Keratinocyte (primary cell): ENCODE measurements at regions not wholly inside any gene's neighbourhood (a gene's known extent, or its start where the extent isn't known, plus 50 kb on each side); places are given as distances from the start of the nearest gene placed in this dataset.

Experiments
- DNase-seq: peaks from one replicate; pipeline ENCODE4 v3.0.0-alpha.2; 2011; ENCODE audit warnings: low read depth, missing footprints, low spot score
- FAIRE-seq: peaks from 2 replicates; lab custom pipeline; 2011; peaks lifted over from hg19 to GRCh38; lab: Jason Lieb, UNC
- H2AFZ ChIP-seq: 2 replicates; pipeline ENCODE4 v1.6.0; 2012; ENCODE audit warnings: low read length, control low read depth, inconsistent platforms; ENCODE audit not compliant: control insufficient read depth
- H3K27ac ChIP-seq: 2 replicates; pipeline ENCODE4 v1.5.1; 2011; ENCODE audit warnings: low read length; ENCODE audit not compliant: control insufficient read depth, insufficient read depth
- H3K27me3 ChIP-seq: 3 replicates; pipeline ENCODE4 v1.6.0; 2011; ENCODE audit warnings: low read length; ENCODE audit not compliant: control insufficient read depth, insufficient read depth; ENCODE audit errors: extremely low read depth
- H3K36me3 ChIP-seq, 2 experiments: 2 replicates in 1 of 2; 3 replicates in 1 of 2; pipeline ENCODE4 v1.5.1; 2011; ENCODE audit warnings: low read length in 2 of 2, mild to moderate bottlenecking in 1 of 2; ENCODE audit not compliant: control insufficient read depth in 2 of 2, insufficient read depth in 2 of 2; ENCODE audit errors: extremely low read depth in 1 of 2
- H3K4me1 ChIP-seq: 3 replicates; pipeline ENCODE4 v1.5.1; 2011; ENCODE audit warnings: low read length; ENCODE audit not compliant: control insufficient read depth, insufficient read depth; ENCODE audit errors: extremely low read depth
- H3K4me2 ChIP-seq: 3 replicates; pipeline ENCODE4 v1.6.0; 2011; ENCODE audit warnings: low read depth, low read length; ENCODE audit not compliant: control insufficient read depth, insufficient read depth; ENCODE audit errors: extremely low read depth
- H3K4me3 ChIP-seq, 3 experiments: fragments of 200-600 bp in 1 of 3; sonication (generic) in 1 of 3; 2 replicates in 2 of 3; 3 replicates in 1 of 3; pipeline ENCODE4 v1.5.1; 2011 to 2016; ENCODE audit warnings: low read length in 3 of 3, mild to moderate bottlenecking in 3 of 3, control low read depth in 2 of 3, inconsistent platforms in 1 of 3, low read depth in 1 of 3, mixed read lengths in 1 of 3, mixed run types in 1 of 3, moderate library complexity in 1 of 3; ENCODE audit not compliant: control insufficient read depth in 2 of 3, insufficient read depth in 2 of 3; ENCODE audit errors: extremely low read depth in 1 of 3
- H3K79me2 ChIP-seq: 2 replicates; pipeline ENCODE4 v1.6.0; 2012; ENCODE audit warnings: low read length; ENCODE audit not compliant: control insufficient read depth, insufficient read depth
- H3K9ac ChIP-seq: 3 replicates; pipeline ENCODE4 v1.6.0; 2011; ENCODE audit warnings: low read length; ENCODE audit not compliant: control insufficient read depth, insufficient read depth; ENCODE audit errors: extremely low read depth
- H3K9me1 ChIP-seq: 3 replicates; pipeline ENCODE4 v1.6.0; 2011; ENCODE audit warnings: low read length; ENCODE audit not compliant: control insufficient read depth, insufficient read depth; ENCODE audit errors: extremely low read depth
- H3K9me3 ChIP-seq: 2 replicates; pipeline ENCODE4 v1.5.1; 2012; ENCODE audit warnings: low read depth, low read length; ENCODE audit not compliant: control insufficient read depth
- H4K20me1 ChIP-seq: 3 replicates; pipeline ENCODE4 v1.6.0; 2011; ENCODE audit warnings: low read length; ENCODE audit not compliant: control insufficient read depth, insufficient read depth; ENCODE audit errors: extremely low read depth
- EZH2 ChIP-seq: IDR thresholded peaks from one replicate; pipeline ENCODE4 v1.6.1; 2012; ENCODE audit warnings: inconsistent platforms, mild to moderate bottlenecking, low read length, moderate library complexity
- dilution Hi-C: fragments of 300-500 bp; cut with MboI; formaldehyde crosslinking; loops from one replicate; pipeline ENCODE4 v1.7.0; 2020; ENCODE audit warnings: low sequenced_read_pairs; ENCODE audit not compliant: extremely low pct_ligation_motif_present
- TF ChIP-seq, protein P1 (sequence below), 3 experiments: IDR thresholded peaks in 1 of 3; conservative IDR thresholded peaks in 1 of 3; optimal IDR thresholded peaks in 1 of 3; 2 replicates in 2 of 3; 3 replicates in 1 of 3; pipeline versions ENCODE3 to v1.5.1; 2011; ENCODE audit warnings: low read length in 3 of 3, mild to moderate bottlenecking in 3 of 3, moderate library complexity in 2 of 3, control low read depth in 1 of 3, inconsistent platforms in 1 of 3; ENCODE audit not compliant: insufficient read depth in 2 of 3; ENCODE audit errors: extremely low read depth in 1 of 3

DNA sequence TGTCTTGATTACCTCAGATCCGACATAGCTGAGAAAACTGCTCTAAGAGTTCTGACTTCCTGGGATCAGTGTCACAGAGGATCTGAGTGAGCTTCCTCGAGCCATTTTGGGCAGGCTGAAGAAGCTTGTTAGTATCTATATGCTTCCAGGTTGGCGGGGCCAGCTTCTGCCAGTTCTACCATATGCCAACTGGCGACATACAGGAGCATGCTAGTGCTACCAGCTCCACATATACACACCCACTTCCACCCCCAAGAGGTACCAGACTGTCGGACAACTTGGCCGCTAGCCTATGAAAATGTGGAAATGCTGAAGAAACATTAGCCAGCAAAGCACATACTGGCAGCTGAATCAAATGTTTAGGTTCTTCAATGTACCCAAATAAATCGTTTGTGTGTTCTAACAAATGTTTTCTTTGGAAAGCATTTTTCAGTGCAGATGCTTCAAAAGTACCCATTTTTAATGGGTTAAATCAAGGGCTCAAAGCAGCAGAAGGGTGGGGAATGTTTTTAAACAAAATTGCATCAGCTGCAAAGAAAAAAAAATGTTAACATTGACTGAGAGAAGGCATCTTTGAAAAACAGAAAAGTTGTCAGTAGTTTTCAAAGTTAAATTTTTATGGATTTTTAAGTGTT is 163.7 kb downstream of the KLF12 start:
- H3K9me3 ChIP-seq = no peaks in the 10 kb centered on the region
- no peaks in the 10 kb centered on the region for H3K27me3 ChIP-seq
- H3K9me1 ChIP-seq = no peaks in the 10 kb centered on the region
- H3K4me3 ChIP-seq = no peak overlapping the region
- no peak for TF ChIP-seq EZH2
- TF ChIP-seq, protein P1, sequence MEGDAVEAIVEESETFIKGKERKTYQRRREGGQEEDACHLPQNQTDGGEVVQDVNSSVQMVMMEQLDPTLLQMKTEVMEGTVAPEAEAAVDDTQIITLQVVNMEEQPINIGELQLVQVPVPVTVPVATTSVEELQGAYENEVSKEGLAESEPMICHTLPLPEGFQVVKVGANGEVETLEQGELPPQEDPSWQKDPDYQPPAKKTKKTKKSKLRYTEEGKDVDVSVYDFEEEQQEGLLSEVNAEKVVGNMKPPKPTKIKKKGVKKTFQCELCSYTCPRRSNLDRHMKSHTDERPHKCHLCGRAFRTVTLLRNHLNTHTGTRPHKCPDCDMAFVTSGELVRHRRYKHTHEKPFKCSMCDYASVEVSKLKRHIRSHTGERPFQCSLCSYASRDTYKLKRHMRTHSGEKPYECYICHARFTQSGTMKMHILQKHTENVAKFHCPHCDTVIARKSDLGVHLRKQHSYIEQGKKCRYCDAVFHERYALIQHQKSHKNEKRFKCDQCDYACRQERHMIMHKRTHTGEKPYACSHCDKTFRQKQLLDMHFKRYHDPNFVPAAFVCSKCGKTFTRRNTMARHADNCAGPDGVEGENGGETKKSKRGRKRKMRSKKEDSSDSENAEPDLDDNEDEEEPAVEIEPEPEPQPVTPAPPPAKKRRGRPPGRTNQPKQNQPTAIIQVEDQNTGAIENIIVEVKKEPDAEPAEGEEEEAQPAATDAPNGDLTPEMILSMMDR (optimal IDR thresholded peaks at IDR 0.05 in 1 of 3, IDR thresholded peaks at IDR 0.05 in 1 of 3, conservative IDR thresholded peaks at IDR 0.05 in 1 of 3; ENCODE audit: extremely low read depth in 1 of 3, insufficient read depth in 2 of 3, low read length in 3 of 3) = no peak
- dilution Hi-C loops = no loop called here
- no peak overlapping the region for H2AFZ ChIP-seq
- no peak overlapping the region for H3K4me2 ChIP-seq
- no peaks in the 10 kb centered on the region for H3K36me3 ChIP-seq
- no peak for DNase-seq
- no peaks in the 10 kb centered on the region for H4K20me1 ChIP-seq
- no peak overlapping the region for H3K9ac ChIP-seq
- peaks cover 2% of the 10 kb centered on the region for H3K79me2 ChIP-seq
- no peak for FAIRE-seq
- H3K4me1 ChIP-seq = no peaks in the 10 kb centered on the region
- H3K27ac ChIP-seq = no peak overlapping the region

DNA sequence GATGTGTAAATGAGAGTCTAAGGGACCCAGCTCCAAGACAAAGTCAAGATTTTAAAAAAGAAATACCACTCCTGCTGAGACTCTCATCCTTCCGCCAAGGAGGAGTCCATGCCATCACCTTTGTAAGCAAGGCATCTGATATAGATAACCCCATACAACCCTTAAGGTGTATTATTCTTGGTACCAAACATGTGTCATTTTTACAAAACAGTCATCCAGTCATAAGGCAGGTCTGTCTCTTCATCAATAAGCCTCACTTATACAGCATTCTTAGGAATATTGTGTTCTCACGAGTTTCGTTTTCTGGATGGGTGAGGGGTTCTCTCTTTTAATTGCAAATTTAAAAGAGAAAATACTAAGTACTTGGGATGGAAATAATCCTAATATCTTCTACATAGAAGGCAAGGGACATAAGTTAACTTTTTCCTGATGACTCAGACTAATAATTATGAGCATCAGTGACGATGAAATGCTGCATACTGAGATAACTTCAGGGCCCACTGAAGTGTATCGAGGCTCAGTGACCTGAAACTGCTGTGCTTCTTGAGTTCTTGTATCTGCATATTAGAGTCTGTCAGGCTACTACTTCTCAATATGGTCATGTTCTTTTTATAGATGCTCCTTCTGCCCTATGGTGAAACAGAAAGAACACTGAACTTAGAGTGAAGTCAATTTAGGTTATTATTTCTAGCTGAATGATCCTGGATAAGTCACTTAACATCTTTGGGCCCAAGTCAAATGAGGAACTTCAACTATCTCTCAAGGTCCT is 166.6 kb downstream of the KLF12 start:
- FAIRE-seq (no peak), DNase-seq (no peak)
- Histone ChIP-seq H3K9me1 (no peaks in the 10 kb centered on the region), H2AFZ (no peak overlapping the region), H3K4me2 (no peak overlapping the region), H3K36me3 (no peaks in the 10 kb centered on the region), H3K9ac (no peak overlapping the region), H3K4me1 (no peaks in the 10 kb centered on the region), H3K27ac (no peak overlapping the region), H4K20me1 (no peaks in the 10 kb centered on the region), H3K4me3 (no peak overlapping the region), H3K9me3 (no peaks in the 10 kb centered on the region), H3K79me2 (no peaks in the 10 kb centered on the region), H3K27me3 (no peaks in the 10 kb centered on the region)
- dilution Hi-C loops = no loop called here
- TF ChIP-seq, protein P1 (optimal IDR thresholded peaks at IDR 0.05 in 1 of 3, IDR thresholded peaks at IDR 0.05 in 1 of 3, conservative IDR thresholded peaks at IDR 0.05 in 1 of 3; ENCODE audit: extremely low read depth in 1 of 3, insufficient read depth in 2 of 3, low read length in 3 of 3) = no peak
- TF ChIP-seq EZH2 = no peak
